Parathyroid adenoma (tissue), 2 donors: ENCODE measurements at regions not wholly inside any gene's neighbourhood (a gene's known extent, or its start where the extent isn't known, plus 50 kb on each side); places are given as distances from the start of the nearest gene placed in this dataset.
"Not testable (repeated sequence)": the region's sequence is repeated elsewhere in the genome, so short reads cannot be mapped to it uniquely, and the experiment has no call there.

Source experiments
- H2AFZ ChIP-seq: fragments of 300-600 bp; sonication (generic); one replicate; pipeline ENCODE4 v1.7.0; 2017; ENCODE audit warnings: antibody characterized with exemption, mild to moderate bottlenecking
- H3K27ac ChIP-seq: fragments of 300-600 bp; sonication (generic); one replicate; pipeline ENCODE4 v1.7.0; 2017
- H3K27me3 ChIP-seq: fragments of 300-600 bp; sonication (generic); one replicate; pipeline ENCODE4 v1.7.0; 2017; ENCODE audit warnings: low read length; ENCODE audit not compliant: control insufficient read depth, insufficient read depth
- H3K36me3 ChIP-seq: fragments of 300-600 bp; sonication (generic); one replicate; pipeline ENCODE4 v1.7.0; 2017; ENCODE audit warnings: low read length; ENCODE audit not compliant: control insufficient read depth, insufficient read depth
- H3K4me1 ChIP-seq: fragments of 300-600 bp; sonication (generic); one replicate; pipeline ENCODE4 v1.7.0; 2017; ENCODE audit warnings: control low read depth
- H3K4me2 ChIP-seq: fragments of 300-600 bp; sonication (generic); one replicate; pipeline ENCODE4 v1.7.0; 2017; ENCODE audit warnings: low read length
- H3K4me3 ChIP-seq: fragments of 300-600 bp; sonication (generic); one replicate; pipeline ENCODE4 v1.7.0; 2017; ENCODE audit warnings: low read depth, low read length
- H3K79me2 ChIP-seq: fragments of 300-600 bp; sonication (generic); one replicate; pipeline ENCODE4 v1.7.0; 2017; ENCODE audit warnings: control low read depth
- H3K9ac ChIP-seq: fragments of 300-600 bp; sonication (generic); one replicate; pipeline ENCODE4 v1.7.0; 2017; ENCODE audit warnings: mild to moderate bottlenecking
- H3K9me3 ChIP-seq: fragments of 300-600 bp; sonication (generic); one replicate; pipeline ENCODE4 v1.7.0; 2017; ENCODE audit warnings: low read length; ENCODE audit not compliant: control insufficient read depth
- CTCF ChIP-seq: fragments of 300-600 bp; sonication (generic); IDR thresholded peaks from one replicate; pipeline ENCODE4 v1.7.0; 2017; ENCODE audit warnings: antibody characterized with exemption, mild to moderate bottlenecking
- donor health status: primary hyperparathyroidism.

- Histone ChIP-seq H3K36me3 (no peaks in the 10 kb centered on the region), H3K4me3 (no peak overlapping the region), H3K9me3 (no peaks in the 10 kb centered on the region), H3K9ac (no peak overlapping the region), H3K4me1 (no peaks in the 10 kb centered on the region), H2AFZ (no peak overlapping the region), H3K4me2 (no peak overlapping the region), H3K27ac (no peak overlapping the region), H3K79me2 (no peaks in the 10 kb centered on the region), H3K27me3 (no peaks in the 10 kb centered on the region)
- no peak for TF ChIP-seq CTCF
Measured at GRCh38 chr3:10647376-10647775, 142.0 kb upstream of the ATP2B2 start.

GRCh38 chr3:10648181-10648580, 142.8 kb upstream of the ATP2B2 start:
- no peak overlapping the region for H3K4me2 ChIP-seq
- no peak overlapping the region for H3K9ac ChIP-seq
- H3K9me3 ChIP-seq, result no peaks in the 10 kb centered on the region
- no peak for TF ChIP-seq CTCF
- H3K4me1 ChIP-seq, result no peaks in the 10 kb centered on the region
- H3K27ac ChIP-seq, result no peak overlapping the region
- no peak overlapping the region for H2AFZ ChIP-seq
- no peaks in the 10 kb centered on the region for H3K79me2 ChIP-seq
- H3K4me3 ChIP-seq, result no peak overlapping the region
- no peaks in the 10 kb centered on the region for H3K27me3 ChIP-seq
- H3K36me3 ChIP-seq, result no peaks in the 10 kb centered on the region

- not testable (repeated sequence) for H3K4me1 ChIP-seq, H2AFZ ChIP-seq, H3K79me2 ChIP-seq, H3K4me3 ChIP-seq, H3K9ac ChIP-seq, H3K4me2 ChIP-seq, H3K36me3 ChIP-seq, H3K27me3 ChIP-seq, H3K27ac ChIP-seq, H3K9me3 ChIP-seq
Measured at GRCh38 chr3:10649463-10649862, 144.1 kb upstream of the ATP2B2 start.

GRCh38 chr3:10651506-10651905, 146.1 kb upstream of the ATP2B2 start:
- Histone ChIP-seq H3K27ac (no peak overlapping the region), H3K27me3 (no peaks in the 10 kb centered on the region), H3K79me2 (no peaks in the 10 kb centered on the region), H3K4me3 (no peak overlapping the region), H3K9me3 (no peaks in the 10 kb centered on the region), H3K4me2 (no peak overlapping the region), H3K36me3 (no peaks in the 10 kb centered on the region), H3K4me1 (no peaks in the 10 kb centered on the region), H3K9ac (no peak overlapping the region), H2AFZ (no peak overlapping the region)
- TF ChIP-seq CTCF, result no peak

GRCh38 chr3:10653241-10653640, 147.9 kb upstream of the ATP2B2 start:
- no peaks in the 10 kb centered on the region for H3K4me1 ChIP-seq
- H3K36me3 ChIP-seq, result no peaks in the 10 kb centered on the region

More at GRCh38 chr3:10653241-10653640, 147.9 kb upstream of the ATP2B2 start:
- Histone ChIP-seq H3K79me2 (no peaks in the 10 kb centered on the region), H3K4me2 (no peak overlapping the region), H3K4me3 (no peak overlapping the region), H3K27ac (no peak overlapping the region), H3K9me3 (no peaks in the 10 kb centered on the region), H3K9ac (no peak overlapping the region), H2AFZ (no peak overlapping the region), H3K27me3 (no peaks in the 10 kb centered on the region)
- no peak for TF ChIP-seq CTCF
